Calu3 (cell line): ENCODE measurements at regions not wholly inside any gene's neighbourhood (a gene's known extent, or its start where the extent isn't known, plus 50 kb on each side); places are given as distances from the start of the nearest gene placed in this dataset.

Source experiments
- BruUV-seq: library from RNA; stranded (reverse); fragments of 400-500 nt; replicated peaks from 2 replicates; lab custom pipeline; 2021; lab: Mats Ljungman, UMichigan
- CTCF ChIA-PET: fragments of 300-600 bp; sonication (Branson Sonifier 250); formaldehyde crosslinking; loops from one replicate; lab custom pipeline; 2022; ENCODE audit warnings: antibody characterized with exemption; lab: Charles Lee
- DNase-seq: peaks from one replicate; pipeline ENCODE4 v3.0.0; 2022
- H3K27ac Mint-ChIP-seq: one replicate; pipeline ENCODE4 v1.8.0; 2022; ENCODE audit warnings: mixed read lengths; ENCODE audit not compliant: unreplicated experiment
- H3K27me3 Mint-ChIP-seq: one replicate; pipeline ENCODE4 v1.8.0; 2022; ENCODE audit warnings: mixed read lengths; ENCODE audit not compliant: unreplicated experiment
- H3K36me3 Mint-ChIP-seq: one replicate; pipeline ENCODE4 v1.8.0; 2022; ENCODE audit warnings: mild to moderate bottlenecking, moderate library complexity, mixed read lengths; ENCODE audit not compliant: insufficient read depth, unreplicated experiment
- H3K4me1 Mint-ChIP-seq: one replicate; pipeline ENCODE4 v1.8.0; 2022; ENCODE audit warnings: mild to moderate bottlenecking, low read depth, mixed read lengths; ENCODE audit not compliant: unreplicated experiment
- H3K4me3 Mint-ChIP-seq: one replicate; pipeline ENCODE4 v1.8.0; 2022; ENCODE audit warnings: mild to moderate bottlenecking, low read depth, moderate library complexity, mixed read lengths; ENCODE audit not compliant: unreplicated experiment
- H3K9me3 Mint-ChIP-seq: one replicate; pipeline ENCODE4 v1.8.0; 2022; ENCODE audit warnings: low read depth, mixed read lengths; ENCODE audit not compliant: unreplicated experiment
- intact Hi-C: fragments of 100-400 bp; cut with micrococcal nuclease; formaldehyde crosslinking; loops from one replicate; pipeline ENCODE4 v1.10.0; 2022; ENCODE audit not compliant: unreplicated experiment
- TF ChIP-seq, protein P1 (sequence below): fragments of 200-600 bp; IDR thresholded peaks from one replicate; pipeline ENCODE4 v1.8.0; 2022; ENCODE audit warnings: antibody characterized with exemption; ENCODE audit not compliant: unreplicated experiment

DNA sequence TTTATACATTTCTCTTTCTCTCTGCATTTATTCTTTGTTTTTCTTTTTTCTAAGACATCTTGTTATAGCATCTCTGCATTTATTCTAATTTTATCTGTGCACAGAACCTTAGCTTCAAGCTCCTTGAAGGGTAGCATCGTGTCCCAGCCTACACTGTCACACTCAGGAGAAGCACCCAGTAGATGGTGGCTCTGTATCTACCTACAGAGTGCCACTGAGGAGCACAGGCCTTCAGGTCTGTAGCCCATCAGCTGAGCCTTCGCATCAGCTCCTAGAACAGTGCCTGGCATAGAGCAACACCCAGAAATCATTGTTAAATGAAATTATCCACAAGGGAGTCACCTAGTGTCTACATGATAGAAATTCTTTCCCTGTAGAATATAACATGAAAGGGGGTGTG is 203.0 kb upstream of the KLF14 start:
- intact Hi-C loops, result no loop called here
- Mint-ChIP-seq H3K27me3 (no peaks in the 10 kb centered on the region), H3K36me3 (peaks cover 67% of the 10 kb centered on the region), H3K9me3 (peaks cover 2% of the 10 kb centered on the region), H3K4me1 (peaks cover 52% of the 10 kb centered on the region), H3K27ac (peak overlapping the region; percentile 47), H3K4me3 (peak overlapping the region; percentile 18)
- no peak for DNase-seq
- TF ChIP-seq, protein P1, sequence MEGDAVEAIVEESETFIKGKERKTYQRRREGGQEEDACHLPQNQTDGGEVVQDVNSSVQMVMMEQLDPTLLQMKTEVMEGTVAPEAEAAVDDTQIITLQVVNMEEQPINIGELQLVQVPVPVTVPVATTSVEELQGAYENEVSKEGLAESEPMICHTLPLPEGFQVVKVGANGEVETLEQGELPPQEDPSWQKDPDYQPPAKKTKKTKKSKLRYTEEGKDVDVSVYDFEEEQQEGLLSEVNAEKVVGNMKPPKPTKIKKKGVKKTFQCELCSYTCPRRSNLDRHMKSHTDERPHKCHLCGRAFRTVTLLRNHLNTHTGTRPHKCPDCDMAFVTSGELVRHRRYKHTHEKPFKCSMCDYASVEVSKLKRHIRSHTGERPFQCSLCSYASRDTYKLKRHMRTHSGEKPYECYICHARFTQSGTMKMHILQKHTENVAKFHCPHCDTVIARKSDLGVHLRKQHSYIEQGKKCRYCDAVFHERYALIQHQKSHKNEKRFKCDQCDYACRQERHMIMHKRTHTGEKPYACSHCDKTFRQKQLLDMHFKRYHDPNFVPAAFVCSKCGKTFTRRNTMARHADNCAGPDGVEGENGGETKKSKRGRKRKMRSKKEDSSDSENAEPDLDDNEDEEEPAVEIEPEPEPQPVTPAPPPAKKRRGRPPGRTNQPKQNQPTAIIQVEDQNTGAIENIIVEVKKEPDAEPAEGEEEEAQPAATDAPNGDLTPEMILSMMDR, result no peak
- BruUV-seq, result no TSS peak
- CTCF ChIA-PET, result no interaction called here

GRCh38 chr7:130937830-130938229 is 203.8 kb upstream of the KLF14 start:
- H3K9me3 Mint-ChIP-seq, result peaks cover 2% of the 10 kb centered on the region
- intact Hi-C loops, result no loop called here
- BruUV-seq, result no TSS peak
- H3K27ac Mint-ChIP-seq, result peak overlapping the region; percentile 65
- no peaks in the 10 kb centered on the region for H3K27me3 Mint-ChIP-seq
- H3K4me3 Mint-ChIP-seq, result peak overlapping the region; percentile 90
- H3K4me1 Mint-ChIP-seq, result peaks cover 52% of the 10 kb centered on the region
- CTCF ChIA-PET, result interaction anchor here (0.6 kb wide), 1 partner anchor 34 kb away, joined by 3 read pairs; no protein-coding TSS in a partner anchor
- DNase-seq, result no peak
- H3K36me3 Mint-ChIP-seq, result peaks cover 70% of the 10 kb centered on the region
- TF ChIP-seq, protein P1, result no peak

DNA sequence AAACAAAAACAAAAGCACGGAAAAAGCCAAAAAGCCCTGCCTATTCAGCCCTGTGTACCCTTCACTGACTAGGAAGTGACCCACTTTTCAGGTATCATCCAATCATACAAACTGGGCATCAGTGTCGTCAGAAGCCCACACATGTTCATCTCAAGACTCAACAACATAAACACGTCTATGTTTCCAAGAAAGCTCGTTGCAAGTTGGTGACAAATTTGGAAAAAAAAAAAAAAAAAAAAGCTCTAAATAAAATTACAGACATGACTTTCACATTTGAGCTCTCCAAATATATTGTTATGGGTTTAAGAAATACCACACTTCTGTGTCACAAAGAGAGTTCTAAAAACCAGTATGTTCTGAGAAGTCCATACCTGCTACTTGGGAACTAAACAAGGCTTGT is 204.7 kb upstream of the KLF14 start:
- Mint-ChIP-seq H3K4me3 (peak overlapping the region; percentile 90), H3K9me3 (peaks cover 2% of the 10 kb centered on the region), H3K27me3 (no peaks in the 10 kb centered on the region), H3K4me1 (peaks cover 51% of the 10 kb centered on the region), H3K27ac (peak overlapping the region; percentile 65), H3K36me3 (peaks cover 75% of the 10 kb centered on the region)
- no TSS peak for BruUV-seq
- intact Hi-C loops, result loop anchor here (1.0 kb wide), 1 partner anchor 23 kb away; no protein-coding TSS in a partner anchor
- TF ChIP-seq, protein P1, result no peak
- no peak for DNase-seq
- CTCF ChIA-PET, result interaction anchor here (0.6 to 1.2 kb wide), 6 partner anchors 21 to 42 kb away, joined by 3 to 8 read pairs (median 4); no protein-coding TSS in a partner anchor

GRCh38 chr7:130939321-130940095 is 205.5 kb upstream of the KLF14 start:
- TF ChIP-seq, protein P1, result no peak
- intact Hi-C loops, result loop anchor here (1.0 to 5.0 kb wide), 3 partner anchors 24 to 68 kb away; no protein-coding TSS in a partner anchor
- Mint-ChIP-seq H3K27me3 (no peaks in the 10 kb centered on the region), H3K27ac (peak overlapping the region; percentile 97), H3K4me3 (peak overlapping the region; percentile 90), H3K9me3 (peaks cover 2% of the 10 kb centered on the region), H3K36me3 (peaks cover 69% of the 10 kb centered on the region), H3K4me1 (peaks cover 46% of the 10 kb centered on the region)
- CTCF ChIA-PET, result interaction anchor here (0.7 to 1.8 kb wide), 9 partner anchors 7 to 67 kb away, joined by 3 to 8 read pairs (median 4); no protein-coding TSS in a partner anchor
- BruUV-seq, result no TSS peak
- DNase-seq, result no peak
